ENCODE measurements at regions not wholly inside any gene's neighbourhood (a gene's known extent, or its start where the extent isn't known, plus 50 kb on each side); places are given as distances from the start of the nearest gene placed in this dataset.

GRCh38 chr11:87600938-87601337, 563.2 kb downstream of the TMEM135 start:
- no peak for TF ChIP-seq CTCF (IDR thresholded peaks at IDR 0.05 in 2 of 3, conservative IDR thresholded peaks at IDR 0.05 in 1 of 3; ENCODE audit: borderline replicate concordance in 1 of 3, insufficient read depth in 1 of 3, low read depth in 2 of 3, low read length in 2 of 3)
- no peak for TF ChIP-seq ZBTB33 (IDR thresholded peaks at IDR 0.05; ENCODE audit: extremely low read depth, insufficient replicate concordance, low read length)
- no peak for TF ChIP-seq RAD21 (IDR thresholded peaks at IDR 0.05; ENCODE audit: low read depth)
- TF ChIP-seq SP1 (IDR thresholded peaks at IDR 0.05; ENCODE audit: low read depth): no peak
- TF ChIP-seq EGR1 (IDR thresholded peaks at IDR 0.05; ENCODE audit: low read depth): no peak
- TF ChIP-seq EZH2 (IDR thresholded peaks at IDR 0.05): no peak
- no peak for TF ChIP-seq JUND (IDR thresholded peaks at IDR 0.05)
- no peak for TF ChIP-seq POLR2AphosphoS5 (IDR thresholded peaks at IDR 0.05; ENCODE audit: low read depth, low read length)
- no peak for TF ChIP-seq POLR2A (IDR thresholded peaks at IDR 0.05; ENCODE audit: borderline replicate concordance, extremely low read depth, insufficient read depth, insufficient read length)
- TF ChIP-seq SIN3A (IDR thresholded peaks at IDR 0.05; ENCODE audit: low read depth): no peak
- no peak for TF ChIP-seq YY1 (IDR thresholded peaks at IDR 0.05; ENCODE audit: extremely low read depth, insufficient replicate concordance, low read depth, low read length)

Measured in HCT116 (cell line).